Heart left ventricle (tissue), 16 donors: ENCODE measurements at regions not wholly inside any gene's neighbourhood (a gene's known extent, or its start where the extent isn't known, plus 50 kb on each side); places are given as distances from the start of the nearest gene placed in this dataset.

Source experiments
- ATAC-seq, 4 donors: fragments of 200-7000 bp; cut with Tn5 transposase; one replicate each; pipeline ENCODE4 v1.9.1; 2020 to 2022; ENCODE audit warnings: moderate library complexity in 4 of 4, mild to moderate bottlenecking in 3 of 4, moderate number of reproducible peaks in 1 of 4
- DNase-seq, 5 donors: peaks; one replicate each; pipeline ENCODE4 v3.0.0-alpha.2; 2020
- H3K27ac ChIP-seq, 12 donors: fragments of 200-600 bp; sonication (generic) in 4 of 12; one replicate each; pipeline versions ENCODE4 v1.5.0 to v1.8.0; 2016 to 2022; ENCODE audit warnings: mild to moderate bottlenecking in 2 of 12
- H3K27me3 ChIP-seq, 9 donors: fragments of 200-600 bp; sonication (generic) in 2 of 9; one replicate each; pipeline versions ENCODE4 v1.5.1 to v1.8.0; 2016 to 2022; ENCODE audit warnings: mild to moderate bottlenecking in 3 of 9
- H3K36me3 ChIP-seq, 9 donors: fragments of 200-600 bp; sonication (generic) in 2 of 9; one replicate each; pipeline versions ENCODE4 v1.5.0 to v1.8.0; 2018 to 2022; ENCODE audit warnings: mild to moderate bottlenecking in 2 of 9
- H3K4me1 ChIP-seq, 12 donors: fragments of 200-600 bp; sonication (generic) in 4 of 12; one replicate each; pipeline versions ENCODE4 v1.5.0 to v1.8.0; 2016 to 2022; ENCODE audit warnings: mild to moderate bottlenecking in 3 of 12
- H3K4me3 ChIP-seq, 12 donors: fragments of 200-600 bp; sonication (generic) in 4 of 12; one replicate each; pipeline versions ENCODE4 v1.5.0 to v1.8.0; 2017 to 2022; ENCODE audit warnings: mild to moderate bottlenecking in 9 of 12, moderate library complexity in 4 of 12
- H3K9me3 ChIP-seq, 12 donors: fragments of 200-600 bp; sonication (generic) in 4 of 12; one replicate each; pipeline versions ENCODE4 v1.5.0 to v1.8.0; 2016 to 2022; ENCODE audit warnings: mild to moderate bottlenecking in 1 of 12
- POLR2A ChIP-seq, 2 donors: fragments of 450-650 bp; IDR thresholded peaks; one replicate each; pipeline ENCODE4 v1.6.1; 2017; ENCODE audit warnings: antibody characterized with exemption in 2 of 2, mild to moderate bottlenecking in 2 of 2, moderate library complexity in 2 of 2
- WGBS, 4 donors: extraction: QIAGEN DNeasy Blood & Tissue Kit in 2 of 4; methylation state at CpG; one replicate each; pipeline versions ENCODE4 v1.1.5 to v1.1.7; 2013 to 2018; 5-methylcytosine and 5-hydroxymethylcytosine counted together
- intact Hi-C, 10 donors: fragments of 100-400 bp; cut with DNase I; formaldehyde crosslinking; loops; one replicate each; pipeline versions ENCODE4 v1.11.1 to v1.14.2; 2022
- TF ChIP-seq, protein P1 (sequence below), 12 donors: fragments of 200-600 bp; sonication (generic) in 4 of 12; IDR thresholded peaks; one replicate each; pipeline versions ENCODE4 v1.5.0 to v1.8.0; 2018 to 2022; ENCODE audit warnings: antibody characterized with exemption in 12 of 12, mild to moderate bottlenecking in 5 of 12
- donor health status: ischemic (EF 13 %, LVEDD 7.1; RV severe dilation, severe dysfunction).
- donor health status: healthy with polysubstance abuse.
- donor health status: DM: no; HTN: yes; CAD: no.
- donor health status: DM: no; HTN: no; CAD: no.
- donor health status: ischemic (EF 25% LVEDD 6.9; RV normal size, moderate dysfunction).
- donor health status: ischemic (EF 25% LVEDD 5.7; RV mildly dilated, moderate dysfunction).
- donor health status: healthy.
- donor health status: DM: yes; HTN: yes; CAD: no.
- donor health status: ischemic (EF 35%, LVEDD 5.7; RV mildly dilated, moderate dysfunction).
- donor health status: nonischemic (EF 11% LVEDD 7.7; RV severe dilation, severe dysfunction).
- donor health status: DM: yes; HTN: yes; CAD: no.
- donor health status: PGD.
- donor health status: ischemic (EF 29% LVEDD 5.4; RV normal size, mild dysfunction).
- donor health status: nonischemic (EF 23%, LVEDD 6.1; RV moderate dilation, normal function).

DNA sequence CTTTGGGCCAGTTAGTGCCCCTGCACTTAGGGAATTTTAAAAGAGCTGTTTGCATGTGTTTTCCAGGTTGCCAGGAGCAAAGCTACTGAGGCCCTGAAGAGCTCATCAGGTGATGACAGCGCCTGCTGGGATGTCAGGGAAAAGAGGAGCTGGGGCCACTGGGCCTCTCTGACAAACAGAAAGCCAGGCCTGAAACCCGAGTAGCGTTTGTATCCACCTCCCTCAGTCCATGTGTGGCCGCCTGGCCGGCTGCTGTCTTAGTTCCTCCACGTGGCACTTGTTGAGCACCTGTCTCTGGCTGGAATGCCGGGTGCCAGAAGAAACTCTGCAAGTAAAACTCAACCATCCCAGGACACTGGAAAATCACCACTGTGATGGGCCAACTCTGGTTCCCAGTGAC is 601.2 kb downstream of the CDH26 start:
- H3K4me1 ChIP-seq, result peaks cover 0 to 11% (median 0%) of the 10 kb centered on the region in 12 donors
- H3K27ac ChIP-seq, result no peak overlapping the region
- no peak for DNase-seq
- intact Hi-C loops, result no loop called here
- peaks cover 0 to 28% (median 0%) of the 10 kb centered on the region in 9 donors for H3K27me3 ChIP-seq
- no peak for TF ChIP-seq POLR2A (IDR thresholded peaks at IDR 0.05)
- TF ChIP-seq, protein P1, sequence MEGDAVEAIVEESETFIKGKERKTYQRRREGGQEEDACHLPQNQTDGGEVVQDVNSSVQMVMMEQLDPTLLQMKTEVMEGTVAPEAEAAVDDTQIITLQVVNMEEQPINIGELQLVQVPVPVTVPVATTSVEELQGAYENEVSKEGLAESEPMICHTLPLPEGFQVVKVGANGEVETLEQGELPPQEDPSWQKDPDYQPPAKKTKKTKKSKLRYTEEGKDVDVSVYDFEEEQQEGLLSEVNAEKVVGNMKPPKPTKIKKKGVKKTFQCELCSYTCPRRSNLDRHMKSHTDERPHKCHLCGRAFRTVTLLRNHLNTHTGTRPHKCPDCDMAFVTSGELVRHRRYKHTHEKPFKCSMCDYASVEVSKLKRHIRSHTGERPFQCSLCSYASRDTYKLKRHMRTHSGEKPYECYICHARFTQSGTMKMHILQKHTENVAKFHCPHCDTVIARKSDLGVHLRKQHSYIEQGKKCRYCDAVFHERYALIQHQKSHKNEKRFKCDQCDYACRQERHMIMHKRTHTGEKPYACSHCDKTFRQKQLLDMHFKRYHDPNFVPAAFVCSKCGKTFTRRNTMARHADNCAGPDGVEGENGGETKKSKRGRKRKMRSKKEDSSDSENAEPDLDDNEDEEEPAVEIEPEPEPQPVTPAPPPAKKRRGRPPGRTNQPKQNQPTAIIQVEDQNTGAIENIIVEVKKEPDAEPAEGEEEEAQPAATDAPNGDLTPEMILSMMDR (IDR thresholded peaks at IDR 0.05), result no peak
- 35 to 59% (median 45%) methylated on average over 4 to 7 of the region's 7 CpGs for WGBS, 4 donors
- no peak for ATAC-seq
- no peaks in the 10 kb centered on the region for H3K9me3 ChIP-seq
- no peak overlapping the region for H3K4me3 ChIP-seq
- no peaks in the 10 kb centered on the region for H3K36me3 ChIP-seq

- intact Hi-C loops, result no loop called here
- peaks cover 0 to 11% (median 0%) of the 10 kb centered on the region in 12 donors for H3K4me1 ChIP-seq
- peaks cover 0 to 18% (median 0%) of the 10 kb centered on the region in 9 donors for H3K27me3 ChIP-seq
- H3K4me3 ChIP-seq, result no peak overlapping the region
- DNase-seq, result no peak
- 80 to 90% (median 84%) methylated on average over 3 of the region's 3 CpGs for WGBS, 4 donors
- no peak for ATAC-seq
- no peaks in the 10 kb centered on the region for H3K9me3 ChIP-seq
- H3K27ac ChIP-seq, result no peak overlapping the region
- no peaks in the 10 kb centered on the region for H3K36me3 ChIP-seq
- TF ChIP-seq, protein P1 (IDR thresholded peaks at IDR 0.05), result no peak
- no peak for TF ChIP-seq POLR2A (IDR thresholded peaks at IDR 0.05)
Observed at GRCh38 chr20:60561052-60561451, 602.8 kb downstream of the CDH26 start.

GRCh38 chr20:60565083-60565482 is 606.9 kb downstream of the CDH26 start:
- Histone ChIP-seq H3K27me3 (peaks cover 0 to 5% (median 0%) of the 10 kb centered on the region in 9 donors), H3K27ac (no peak overlapping the region), H3K36me3 (no peaks in the 10 kb centered on the region), H3K4me1 (no peaks in the 10 kb centered on the region), H3K4me3 (no peak overlapping the region), H3K9me3 (no peaks in the 10 kb centered on the region)
- intact Hi-C loops, result no loop called here
- ATAC-seq (no peak), DNase-seq (no peak)
- TF ChIP-seq, protein P1 (IDR thresholded peaks at IDR 0.05), result no peak
- TF ChIP-seq POLR2A (IDR thresholded peaks at IDR 0.05), result no peak
- 52 to 70% (median 67%) methylated on average over 4 of the region's 4 CpGs for WGBS, 4 donors

DNA sequence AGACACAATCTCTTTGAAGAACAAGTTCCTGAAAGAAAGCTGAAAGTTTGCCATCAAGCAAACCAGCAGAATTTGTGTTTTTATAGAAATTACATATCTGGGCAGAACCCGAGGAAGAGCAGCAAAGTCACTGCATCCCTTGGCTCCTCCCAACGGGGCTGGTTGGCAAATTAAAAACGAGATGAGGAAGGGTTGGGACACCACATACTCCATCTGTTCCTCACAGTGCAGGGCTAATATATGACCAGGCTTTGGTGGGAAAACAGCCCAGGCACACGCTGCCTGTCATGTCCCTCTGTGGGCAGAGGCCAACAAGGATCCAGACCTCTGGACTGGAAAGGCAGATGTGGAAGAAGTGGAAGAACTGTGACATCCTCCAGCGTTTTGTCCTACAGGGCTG is 607.3 kb downstream of the CDH26 start:
- DNase-seq (no peak), ATAC-seq (no peak)
- no peak overlapping the region for H3K4me3 ChIP-seq
- no peaks in the 10 kb centered on the region for H3K9me3 ChIP-seq
- WGBS, 4 donors, result 48 to 64% (median 60%) methylated on average over 5 of the region's 5 CpGs
- no peak for TF ChIP-seq POLR2A (IDR thresholded peaks at IDR 0.05)
- TF ChIP-seq, protein P1 (IDR thresholded peaks at IDR 0.05), result no peak
- peaks cover 0 to 2% (median 0%) of the 10 kb centered on the region in 9 donors for H3K27me3 ChIP-seq
- intact Hi-C loops, result no loop called here
- H3K27ac ChIP-seq, result no peak overlapping the region
- H3K36me3 ChIP-seq, result no peaks in the 10 kb centered on the region
- H3K4me1 ChIP-seq, result no peaks in the 10 kb centered on the region
